SK-N-SH (cell line): ENCODE measurements at regions not wholly inside any gene's neighbourhood (a gene's known extent, or its start where the extent isn't known, plus 50 kb on each side); places are given as distances from the start of the nearest gene placed in this dataset.

Source experiments
- CTCF ChIP-seq: fragments of 200-600 bp; sonication (generic); IDR thresholded peaks from 2 replicates; pipeline ENCODE4 v1.6.1; 2017; ENCODE audit warnings: antibody characterized with exemption, mild to moderate bottlenecking, moderate library complexity
- FOXJ3 ChIP-seq: sonication (generic); formaldehyde crosslinking; IDR thresholded peaks from 2 replicates; pipeline ENCODE4 v1.5.1; 2020; ENCODE audit warnings: mild to moderate bottlenecking, missing genetic modification reagents
- GATA2 ChIP-seq: sonication (generic); formaldehyde crosslinking; IDR thresholded peaks from 2 replicates; pipeline ENCODE4 v1.5.0; 2020; ENCODE audit warnings: mild to moderate bottlenecking, missing genetic modification reagents
- POLR2AphosphoS5 ChIP-seq: IDR thresholded peaks from 2 replicates; pipeline ENCODE4 v1.6.1; 2012; ENCODE audit warnings: low read depth, low read length
- RCOR1 ChIP-seq: fragments of 150-350 bp; IDR thresholded peaks from 2 replicates; pipeline ENCODE4 v1.6.1; 2017; ENCODE audit warnings: antibody characterized with exemption, low read length
- REST ChIP-seq: IDR thresholded peaks from 2 replicates; pipeline ENCODE4 v1.6.1; 2012; ENCODE audit warnings: mild to moderate bottlenecking, low read depth, low read length, moderate library complexity
- TAF1 ChIP-seq: IDR thresholded peaks from 2 replicates; pipeline ENCODE4 v1.6.1; 2012; ENCODE audit warnings: low read depth, mild to moderate bottlenecking, low read length, moderate library complexity, borderline replicate concordance
- YY1 ChIP-seq: IDR thresholded peaks from 2 replicates; pipeline ENCODE4 v1.4.0; 2012; ENCODE audit warnings: low read depth, mild to moderate bottlenecking

- TF ChIP-seq RCOR1, result no peak
- TF ChIP-seq YY1, result no peak
- no peak for TF ChIP-seq FOXJ3 (CRISPR knock-in tag)
- no peak for TF ChIP-seq CTCF
- no peak for TF ChIP-seq POLR2AphosphoS5
- TF ChIP-seq REST, result no peak
- no peak for TF ChIP-seq TAF1
- no peak for TF ChIP-seq GATA2 (CRISPR knock-in tag)
Measured at GRCh38 chr11:57124917-57125316, 56.8 kb upstream of the LRRC55 start.
